ENCODE measurements at regions not wholly inside any gene's neighbourhood (a gene's known extent, or its start where the extent isn't known, plus 50 kb on each side); places are given as distances from the start of the nearest gene placed in this dataset.

- TF ChIP-seq CTCF (IDR thresholded peaks at IDR 0.05; ENCODE audit: insufficient read depth, low read depth, low read length), result no peak
- TF ChIP-seq EZH2 (IDR thresholded peaks at IDR 0.05; ENCODE audit: insufficient read depth, low read length), result no peak
Observed at GRCh38 chr6:157732007-157732406, 91.0 kb upstream of the SNX9 start.

All from astrocyte (in vitro differentiated cells and primary cell).